Lower leg skin (tissue), 3 donors: ENCODE measurements at regions not wholly inside any gene's neighbourhood (a gene's known extent, or its start where the extent isn't known, plus 50 kb on each side); places are given as distances from the start of the nearest gene placed in this dataset.

Experiments
- CTCF ChIP-seq, 3 donors: fragments of 450-650 bp; IDR thresholded peaks; one replicate each; pipeline ENCODE4 v1.5.1; 2016; ENCODE audit warnings: antibody characterized with exemption in 3 of 3, mild to moderate bottlenecking in 3 of 3, moderate library complexity in 2 of 3
- POLR2A ChIP-seq, 2 donors: fragments of 450-650 bp; IDR thresholded peaks; one replicate each; pipeline ENCODE4 v1.6.1; 2016 to 2017; ENCODE audit warnings: antibody characterized with exemption in 2 of 2, mild to moderate bottlenecking in 1 of 2, moderate library complexity in 1 of 2

GRCh38 chr6:14673201-14673600 lies 555.6 kb downstream of the CD83 start:
- no peak for TF ChIP-seq CTCF (IDR thresholded peaks at IDR 0.05)
- no peak for TF ChIP-seq POLR2A (IDR thresholded peaks at IDR 0.05)
